H1 (cell line): ENCODE measurements at regions not wholly inside any gene's neighbourhood (a gene's known extent, or its start where the extent isn't known, plus 50 kb on each side); places are given as distances from the start of the nearest gene placed in this dataset.

Source experiments
- HDAC2 ChIP-seq, 2 experiments: fragments of 300-600 bp in 1 of 2; sonication (generic) in 1 of 2; IDR thresholded peaks; 2 replicates each; pipeline ENCODE4 v1.6.1; 2011 to 2012; ENCODE audit warnings: low read depth in 2 of 2, low read length in 2 of 2, mild to moderate bottlenecking in 2 of 2, moderate library complexity in 2 of 2, borderline replicate concordance in 1 of 2, inconsistent platforms in 1 of 2
- NANOG ChIP-seq: IDR thresholded peaks from 2 replicates; pipeline ENCODE4 v1.6.1; 2011; ENCODE audit warnings: low read length, low read depth, mild to moderate bottlenecking, inconsistent platforms; ENCODE audit not compliant: insufficient read depth, poor library complexity, severe bottlenecking
- POU5F1 ChIP-seq: IDR thresholded peaks from 2 replicates; pipeline ENCODE4 v1.6.1; 2011; ENCODE audit warnings: low read depth, mild to moderate bottlenecking, low read length, moderate library complexity
- RAD21 ChIP-seq, 2 experiments: IDR thresholded peaks in 1 of 2; conservative IDR thresholded peaks in 1 of 2; 2 replicates each; pipeline ENCODE4 v1.6.1; 2011; ENCODE audit warnings: low read depth in 2 of 2, low read length in 2 of 2, improper control_type of control experiment in 1 of 2, inconsistent platforms in 1 of 2, mild to moderate bottlenecking in 1 of 2, moderate library complexity in 1 of 2
- SAP30 ChIP-seq: fragments of 300-600 bp; sonication (generic); IDR thresholded peaks from 2 replicates; pipeline ENCODE4 v1.7.1; 2012; ENCODE audit warnings: low read length, moderate library complexity, mild to moderate bottlenecking, inconsistent platforms; ENCODE audit not compliant: insufficient read depth, insufficient replicate concordance

- TF ChIP-seq NANOG (no peak), SAP30 (no peak), POU5F1 (no peak), HDAC2 (IDR thresholded peaks at IDR 0.05; ENCODE audit: borderline replicate concordance in 1 of 2, low read depth in 2 of 2, low read length in 2 of 2) (no peak), RAD21 (IDR thresholded peaks at IDR 0.05 in 1 of 2, conservative IDR thresholded peaks at IDR 0.05 in 1 of 2; ENCODE audit: low read depth in 2 of 2, low read length in 2 of 2) (no peak)
Observed at GRCh38 chr20:16806886-16807285, 58.7 kb downstream of the OTOR start (continued).
